Activated CD4-positive, alpha-beta T cell treated with anti-CD3 and anti-CD28 coated beads for 48 hours (primary cell): ENCODE measurements at regions not wholly inside any gene's neighbourhood (a gene's known extent, or its start where the extent isn't known, plus 50 kb on each side); places are given as distances from the start of the nearest gene placed in this dataset.

ENCODE experiments used
- DNase-seq: peaks from one replicate; pipeline ENCODE4 v3.0.0-alpha.2; 2020

DNA sequence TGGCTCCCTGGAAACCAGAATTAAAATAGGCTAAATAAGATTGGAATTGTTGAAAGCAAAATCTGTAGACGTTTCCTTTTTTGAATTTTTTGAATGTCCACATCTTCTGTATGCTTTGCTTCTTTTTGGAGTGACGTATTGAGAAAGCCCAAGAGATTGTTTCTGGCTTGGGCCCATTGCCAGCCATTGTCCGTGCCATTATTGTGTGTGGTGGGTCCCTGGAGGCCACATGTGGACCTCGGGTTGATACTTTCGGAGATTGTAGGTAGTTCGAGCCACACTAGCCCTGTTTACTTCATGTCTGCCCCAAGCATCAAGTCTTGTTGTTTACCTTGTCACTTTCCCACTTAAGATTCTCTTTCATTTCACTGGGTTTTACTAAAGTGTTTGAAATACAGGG is 106.0 kb downstream of the PALM2AKAP2 start:
- DNase-seq = no peak

DNA sequence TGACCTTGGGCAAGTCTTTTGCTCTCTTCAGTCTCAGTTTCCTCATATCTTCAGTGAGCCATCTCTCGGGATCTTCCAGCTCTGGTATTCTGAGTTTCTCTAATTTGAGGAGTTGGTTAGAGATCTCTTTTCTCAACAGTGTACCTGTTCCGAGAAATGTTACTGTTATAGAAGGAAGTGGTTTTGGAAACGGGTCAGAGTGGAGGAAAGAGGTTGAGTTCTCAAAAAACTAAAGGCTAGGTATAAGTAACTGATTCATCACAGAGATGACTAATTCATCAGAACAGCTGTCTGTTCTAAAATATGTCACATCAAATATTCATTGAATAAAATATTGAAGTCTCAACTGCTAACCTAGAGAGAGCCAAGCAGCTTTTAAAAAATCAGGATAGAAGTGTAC is 106.6 kb downstream of the PALM2AKAP2 start:
- no peak for DNase-seq

DNA sequence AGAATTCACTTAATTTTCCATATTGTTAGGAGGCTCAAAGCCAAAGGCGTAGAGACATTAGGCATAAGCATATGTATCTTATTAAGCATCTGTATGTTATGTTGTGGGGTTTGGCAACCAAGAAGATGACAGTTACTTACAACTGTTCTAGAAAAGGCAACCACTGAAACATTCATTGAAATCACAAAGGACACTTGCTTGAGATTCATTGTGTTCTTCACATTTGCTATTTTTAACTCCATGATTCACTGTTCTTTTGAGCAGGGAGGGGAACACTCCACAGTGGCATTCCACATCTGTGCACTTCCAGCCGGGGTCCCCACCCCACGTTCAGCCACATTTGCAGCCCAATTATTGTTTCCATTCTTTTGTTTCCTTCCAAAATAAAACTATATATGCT is 107.1 kb downstream of the PALM2AKAP2 start:
- DNase-seq = no peak

DNA sequence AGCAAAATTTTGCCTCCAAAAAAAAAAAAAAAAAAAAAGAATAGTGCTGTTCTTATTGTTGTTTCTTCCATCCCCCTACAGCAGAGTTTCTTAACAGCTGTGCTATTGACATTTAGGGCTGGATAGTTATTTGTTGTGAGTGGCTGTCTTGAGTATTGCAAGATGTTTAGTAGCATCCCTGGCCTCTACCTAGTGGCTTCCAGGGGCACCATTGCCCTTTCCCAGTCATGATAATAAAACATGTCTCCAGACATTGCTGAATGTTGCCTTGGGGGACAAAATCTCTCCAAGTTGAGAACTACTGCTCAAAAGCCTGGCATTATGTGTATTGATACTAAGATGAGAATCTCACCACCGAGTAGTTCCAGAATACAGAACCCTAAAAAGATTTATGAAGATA is 108.7 kb downstream of the PALM2AKAP2 start:
- DNase-seq = no peak

DNA sequence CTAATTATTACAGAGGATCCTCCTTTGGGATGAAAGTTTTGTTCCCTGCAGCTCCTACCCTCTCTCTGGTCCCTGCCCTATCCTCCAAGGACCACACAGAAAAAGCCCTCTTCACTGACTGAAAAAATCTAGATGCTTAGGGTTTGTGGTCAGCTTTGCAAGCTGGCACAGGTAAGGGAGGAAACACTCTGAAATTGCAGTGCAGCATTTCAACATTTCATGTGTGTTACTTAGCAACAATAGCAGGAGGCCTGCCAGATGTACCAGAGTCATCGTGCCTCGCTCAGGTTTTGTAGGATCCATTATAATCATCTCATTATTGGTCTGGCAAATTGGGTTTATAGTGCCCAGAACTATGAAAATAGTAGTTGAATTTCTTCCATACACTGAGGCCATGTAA is 109.5 kb downstream of the PALM2AKAP2 start:
- no peak for DNase-seq

DNA sequence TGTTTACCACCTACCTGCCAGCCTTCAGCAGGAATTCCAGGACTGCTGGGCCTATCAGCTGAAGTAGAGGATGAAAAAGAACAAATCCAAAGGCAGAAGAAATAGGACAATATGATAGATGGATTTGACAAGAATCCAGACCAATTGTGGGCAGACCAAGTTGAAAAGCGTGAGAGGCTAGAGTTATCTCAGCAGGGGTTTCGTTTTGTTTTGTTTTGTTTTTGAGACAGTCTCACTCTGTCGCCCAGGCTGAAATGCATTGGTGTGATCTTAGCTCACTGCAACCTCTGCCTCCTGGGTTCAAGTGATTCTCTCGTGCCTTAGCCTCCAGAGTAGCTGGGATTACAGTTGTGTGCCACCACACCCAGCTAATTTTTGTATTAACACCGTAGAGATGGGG is 113.2 kb downstream of the PALM2AKAP2 start:
- DNase-seq = no peak

DNA sequence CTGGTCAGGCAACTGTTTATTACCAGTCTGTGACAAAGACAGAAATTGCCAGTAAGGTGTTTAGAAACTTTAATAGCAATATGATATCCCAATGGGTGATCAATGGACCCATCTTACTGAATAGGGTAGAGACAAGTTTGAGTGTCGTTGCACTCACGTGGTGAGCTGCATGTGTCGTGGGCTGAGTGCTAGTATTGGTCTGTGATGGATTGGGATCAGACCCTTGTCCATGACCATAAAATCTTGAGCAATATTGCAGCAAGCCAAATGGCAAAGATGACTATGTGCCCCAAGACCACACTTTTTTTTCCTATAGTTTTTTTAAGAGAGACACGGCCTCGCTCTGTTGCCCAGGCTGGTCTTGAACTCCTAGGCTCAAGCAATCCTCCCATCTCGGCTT is 114.5 kb downstream of the PALM2AKAP2 start:
- peak; percentile 52 for DNase-seq

DNA sequence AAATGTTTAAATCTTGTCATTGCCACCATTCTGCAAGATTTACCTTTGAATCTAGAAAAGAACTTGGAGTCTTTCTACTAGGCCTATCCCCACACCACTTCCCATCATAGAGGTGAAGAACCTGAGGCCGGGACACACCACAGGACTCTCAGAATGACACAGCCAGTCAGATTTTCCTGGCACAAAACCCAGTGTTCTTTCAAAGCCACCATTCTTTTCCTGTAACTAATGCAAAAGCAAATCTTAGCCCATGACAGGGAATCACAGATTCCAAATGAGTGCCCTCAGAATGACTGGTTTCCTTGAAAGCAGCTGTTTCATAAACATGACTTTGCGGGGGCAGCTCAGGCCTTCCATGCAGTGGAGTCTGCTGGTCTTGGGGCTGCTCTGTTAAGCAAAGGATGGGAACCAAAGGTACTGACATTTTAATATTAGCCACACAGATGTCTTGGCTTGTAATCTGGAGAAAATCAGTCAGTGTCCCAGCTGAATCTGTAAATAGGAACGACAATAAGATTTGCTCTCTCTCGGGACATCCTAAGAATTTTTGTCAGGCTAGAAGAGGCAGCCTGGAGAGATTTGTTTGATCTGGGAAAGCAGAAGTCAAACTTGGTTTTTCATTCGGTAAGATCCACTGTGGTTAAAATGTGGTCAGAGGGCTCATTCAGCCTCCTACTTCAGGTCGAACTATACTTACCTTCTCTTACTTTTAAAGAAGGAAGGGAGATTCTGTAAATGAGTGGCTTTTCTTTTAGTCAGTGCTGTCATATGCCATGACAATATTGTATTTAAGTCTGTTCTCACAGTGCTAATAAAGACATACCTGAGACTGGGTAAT is 115.1 kb downstream of the PALM2AKAP2 start:
- peak; percentile 78 for DNase-seq

DNA sequence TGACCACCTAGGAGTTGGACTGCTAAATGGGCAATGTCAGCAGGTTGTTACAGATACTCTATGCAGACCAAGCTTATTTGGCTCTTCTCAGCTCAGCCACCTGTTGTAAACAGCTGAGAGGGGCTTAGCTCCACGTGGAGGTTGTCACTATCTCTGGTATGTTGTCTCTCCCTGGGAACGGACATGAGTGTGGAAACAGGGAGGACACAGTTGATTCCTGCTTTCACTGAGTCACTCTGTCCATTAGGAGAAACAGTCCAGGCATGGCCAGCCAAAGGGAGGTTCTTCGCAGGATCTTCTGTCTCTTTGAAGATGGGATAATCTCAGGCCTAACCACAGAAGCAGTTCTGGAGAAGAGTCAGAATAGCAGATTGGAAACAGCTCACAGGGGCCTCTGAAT is 121.2 kb downstream of the PALM2AKAP2 start:
- DNase-seq = no peak

DNA sequence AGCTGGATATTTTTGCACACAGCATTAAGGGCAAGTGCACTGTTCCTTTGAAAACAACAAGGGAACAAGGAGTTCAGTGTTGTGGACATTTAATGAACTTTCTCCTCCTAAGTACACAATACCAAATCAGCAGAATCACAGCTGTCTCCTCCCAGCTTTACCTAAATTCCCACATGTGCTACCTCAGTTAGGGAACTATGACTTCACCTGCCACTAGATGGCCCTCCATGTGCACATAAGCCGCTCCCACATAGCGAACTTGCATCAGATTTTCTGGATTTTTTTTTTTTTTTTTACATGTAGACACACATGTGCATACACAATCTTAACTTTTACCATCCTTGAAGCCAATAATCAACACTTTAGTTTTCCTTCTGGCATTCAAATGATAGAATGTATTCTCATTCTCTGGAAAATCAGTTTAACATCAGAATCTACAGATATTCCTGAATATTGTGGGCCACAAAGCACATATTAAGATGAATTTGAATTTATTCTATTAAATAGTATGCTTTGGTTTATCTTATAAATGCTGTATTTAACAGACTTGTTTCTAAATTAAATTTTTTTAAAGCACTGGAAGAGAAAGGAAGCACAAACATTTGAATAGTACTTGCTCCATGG is 123.6 kb downstream of the PALM2AKAP2 start:
- DNase-seq = peak; percentile 73

DNA sequence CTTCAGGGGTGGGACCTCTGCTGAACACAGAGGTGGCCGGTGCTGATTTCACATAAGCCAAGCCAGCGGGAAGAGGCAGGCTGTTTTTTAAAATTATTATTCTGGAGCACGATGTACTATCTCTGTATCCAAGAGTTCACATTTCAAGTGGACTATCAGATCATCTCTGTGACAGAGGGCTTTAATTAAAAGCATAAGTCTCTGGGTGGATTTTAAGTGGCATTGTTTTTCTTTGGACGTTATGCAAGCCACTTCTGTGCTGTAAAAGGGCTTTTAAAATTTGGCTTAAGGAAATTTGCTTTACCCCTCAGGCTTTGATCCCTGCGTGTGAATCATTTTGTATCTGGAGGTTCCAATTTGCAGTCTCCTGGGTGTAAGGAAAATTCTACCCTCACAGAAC is 124.7 kb downstream of the PALM2AKAP2 start:
- DNase-seq = no peak

DNA sequence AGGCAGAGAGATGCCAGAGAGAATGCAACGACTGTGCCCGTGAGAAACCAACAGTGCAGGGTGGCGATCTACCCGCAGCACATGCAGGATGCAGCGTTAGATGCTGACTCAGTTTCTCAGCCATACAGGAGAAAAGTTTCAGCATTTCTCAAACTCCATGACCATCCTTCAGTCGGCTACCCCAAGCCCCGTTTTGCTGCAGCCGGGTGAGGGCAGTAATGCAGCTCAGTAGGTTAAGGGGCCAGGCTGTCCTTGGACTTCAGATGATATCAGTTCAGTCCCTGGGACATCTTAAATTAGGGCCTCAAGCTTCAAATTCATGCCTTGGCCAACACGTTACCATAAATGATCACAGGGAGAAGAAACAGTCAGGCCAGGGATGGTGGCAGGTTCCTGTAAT is 125.5 kb downstream of the PALM2AKAP2 start:
- DNase-seq = no peak

DNA sequence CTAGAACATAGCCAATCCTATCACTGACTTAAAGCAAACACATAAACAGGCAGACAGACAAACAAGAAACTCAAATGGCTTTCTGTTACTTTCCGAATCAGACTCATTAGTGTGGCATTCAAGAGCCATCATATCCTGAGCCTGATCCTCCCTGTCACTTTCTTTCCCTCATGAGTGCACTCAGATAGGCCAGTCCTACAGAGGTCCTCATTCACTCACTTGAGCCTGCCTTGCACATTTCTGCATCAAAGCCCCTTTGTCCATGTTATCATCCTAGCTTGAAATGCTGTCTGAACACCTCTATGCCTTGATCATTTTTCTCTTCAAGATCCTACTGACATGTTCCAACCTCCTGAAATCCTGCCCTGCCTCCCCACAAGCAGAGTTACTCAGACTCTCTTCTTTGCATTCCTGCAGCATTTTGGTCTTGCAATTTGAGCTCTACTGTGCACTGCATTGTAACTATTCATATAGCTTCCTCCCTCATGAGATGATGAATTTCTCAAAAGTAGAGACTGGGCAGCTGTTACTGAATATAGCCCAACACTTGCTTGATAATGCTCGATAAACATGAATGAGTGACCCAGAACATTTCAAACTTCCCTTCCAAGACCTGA is 126.9 kb downstream of the PALM2AKAP2 start:
- DNase-seq = no peak

DNA sequence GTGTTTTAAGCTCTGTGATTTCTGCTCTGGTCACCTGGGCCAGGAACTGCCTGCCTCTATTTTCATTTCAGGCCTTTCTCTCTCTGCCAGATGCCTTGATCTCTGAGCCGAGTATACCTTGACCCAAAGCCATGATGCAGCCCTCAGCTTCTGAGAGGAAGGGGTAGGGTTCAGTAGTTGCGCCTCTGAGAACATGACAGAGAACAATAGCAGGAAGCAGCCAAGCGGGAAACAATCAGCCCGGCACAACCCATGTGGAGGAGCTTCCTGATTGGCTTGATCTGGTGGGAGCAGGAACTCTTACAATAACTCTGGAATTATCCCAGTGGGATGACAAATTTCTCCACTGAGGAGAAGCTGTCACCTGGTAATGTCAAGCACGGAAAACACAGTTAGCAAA is 127.4 kb downstream of the PALM2AKAP2 start:
- no peak for DNase-seq

DNA sequence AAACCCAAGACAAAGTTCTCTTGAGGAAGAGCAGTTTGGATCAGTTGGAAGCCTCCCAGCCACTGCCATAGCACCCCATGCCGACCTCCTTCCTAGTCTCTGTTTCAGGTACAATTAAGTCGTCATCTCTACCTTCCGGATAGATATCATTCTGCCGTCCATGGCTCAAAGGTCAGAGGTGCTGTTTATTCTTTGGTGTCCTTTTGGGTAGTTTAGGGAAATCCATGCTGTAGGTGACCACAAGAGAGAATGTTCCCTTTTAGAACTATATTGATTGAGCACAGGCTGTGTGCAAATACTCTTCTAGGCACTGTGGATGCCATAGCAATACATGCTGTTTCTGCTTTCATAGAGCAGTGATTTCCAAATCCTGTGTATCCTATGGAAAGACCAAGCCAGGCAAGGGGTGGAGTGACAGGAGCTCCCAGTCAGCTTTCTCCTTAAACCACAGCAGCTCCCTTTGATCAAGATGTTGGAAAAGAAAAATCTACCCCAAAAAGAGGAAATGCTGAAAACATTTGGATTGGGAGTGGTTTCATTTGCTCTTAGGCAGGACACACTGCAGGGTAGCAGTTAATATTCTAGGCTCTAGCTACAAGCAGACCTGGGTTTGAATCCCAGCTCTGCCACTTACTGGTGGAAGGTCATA is 127.9 kb downstream of the PALM2AKAP2 start:
- no peak for DNase-seq

DNA sequence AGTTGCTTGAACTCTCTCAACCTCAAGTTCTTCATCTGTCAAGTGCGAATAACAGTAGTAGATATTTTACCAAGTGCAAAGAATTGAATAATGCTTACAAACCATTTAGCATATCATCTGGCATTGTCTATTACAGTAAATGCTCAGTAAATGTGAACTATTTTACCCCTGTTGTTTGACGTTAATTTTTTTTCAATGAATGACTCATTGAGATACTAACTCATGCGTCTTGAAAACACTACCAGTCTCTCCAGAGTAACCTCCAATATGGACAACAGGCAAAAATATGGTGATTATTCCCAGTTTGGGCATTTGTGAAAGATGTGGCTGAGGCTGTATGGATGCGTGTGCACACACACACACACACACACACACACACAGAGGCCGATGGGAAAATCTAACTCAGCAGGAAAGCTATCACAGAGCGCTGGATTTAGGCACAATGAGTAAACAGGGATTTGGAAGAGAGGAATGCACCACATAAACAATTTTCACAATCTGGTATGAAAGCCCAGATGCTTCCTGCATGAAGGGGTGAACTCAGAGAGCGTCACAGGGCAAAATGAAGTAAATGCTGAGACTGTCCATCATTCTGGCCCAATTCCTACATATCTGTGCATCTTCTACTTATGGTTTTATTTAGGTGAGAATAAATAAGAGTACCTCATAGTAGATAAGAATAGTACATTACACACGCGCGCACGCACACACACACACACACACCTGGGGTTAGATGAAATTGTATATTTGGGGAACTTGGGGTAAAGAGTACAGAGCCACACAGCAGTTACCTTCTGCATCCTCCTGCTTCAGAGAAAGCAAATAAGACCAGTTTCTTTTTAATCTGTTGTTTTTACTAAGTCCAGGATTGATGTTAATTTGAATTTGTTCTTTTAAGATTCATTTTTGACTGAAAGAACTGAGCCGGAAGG is 128.7 kb downstream of the PALM2AKAP2 start:
- DNase-seq = no peak

DNA sequence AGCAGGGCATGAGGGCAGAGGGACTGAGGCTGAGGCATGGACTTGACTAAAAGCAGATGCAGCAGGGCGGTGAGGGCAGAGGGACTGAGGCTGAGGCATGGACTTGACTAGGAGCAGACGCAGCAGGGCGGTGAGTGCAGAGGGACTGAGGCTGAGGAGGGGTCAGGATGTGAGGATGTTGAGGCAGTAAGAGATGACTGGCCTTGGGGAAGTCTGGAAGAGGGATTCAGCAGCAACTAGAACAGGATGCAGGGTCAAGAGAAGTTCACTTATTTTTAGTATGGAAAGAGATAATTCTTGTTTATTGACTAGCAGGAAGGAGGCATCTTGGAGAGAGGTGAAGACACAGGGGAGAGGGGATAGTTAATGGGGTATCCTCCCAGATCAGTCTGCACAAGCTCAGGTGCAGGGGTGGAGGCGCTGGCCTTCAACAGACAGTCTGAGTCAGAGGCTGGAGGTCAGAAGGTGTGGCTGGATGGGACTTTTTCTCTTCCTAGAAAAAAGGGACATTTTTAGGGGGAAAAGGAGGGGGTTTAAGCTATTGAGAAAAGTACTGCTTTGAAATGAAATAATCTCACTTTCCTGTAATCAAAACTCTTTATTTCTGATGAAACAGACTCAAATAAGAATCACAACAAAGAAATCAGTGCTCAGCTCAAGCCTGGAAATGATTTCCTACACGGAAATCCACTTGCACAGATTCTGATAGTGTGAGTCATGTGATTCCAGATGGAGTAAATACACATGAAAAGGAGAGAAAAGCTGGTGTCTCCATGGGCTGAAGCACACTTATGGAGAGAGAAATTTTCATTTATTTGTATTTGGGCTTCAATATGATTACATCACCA is 130.9 kb downstream of the PALM2AKAP2 start:
- no peak for DNase-seq

DNA sequence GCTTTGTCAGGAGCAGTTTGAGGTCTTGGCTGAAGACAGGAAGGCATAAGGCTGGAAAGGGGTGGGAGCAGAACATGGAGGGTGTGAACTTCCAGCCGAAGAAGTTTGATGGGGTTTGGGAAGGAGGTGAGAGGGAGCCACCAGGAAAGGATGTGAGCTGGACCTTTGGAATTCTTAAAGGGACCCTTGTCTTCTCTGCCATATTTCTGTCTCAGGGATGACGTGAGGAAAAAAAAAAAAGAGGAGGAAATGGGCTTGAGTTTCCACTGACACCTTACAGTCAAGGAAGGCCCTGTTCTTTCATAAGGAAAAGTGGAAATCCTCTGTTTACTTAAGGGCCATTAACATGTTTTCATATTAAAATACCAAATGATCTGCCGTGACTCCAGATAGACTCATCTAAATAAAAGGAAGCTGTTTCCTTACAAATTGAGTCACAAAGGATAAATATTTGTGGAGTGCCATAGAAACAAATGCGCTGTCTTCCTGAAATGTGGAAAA is 132.1 kb downstream of the PALM2AKAP2 start:
- DNase-seq = no peak

DNA sequence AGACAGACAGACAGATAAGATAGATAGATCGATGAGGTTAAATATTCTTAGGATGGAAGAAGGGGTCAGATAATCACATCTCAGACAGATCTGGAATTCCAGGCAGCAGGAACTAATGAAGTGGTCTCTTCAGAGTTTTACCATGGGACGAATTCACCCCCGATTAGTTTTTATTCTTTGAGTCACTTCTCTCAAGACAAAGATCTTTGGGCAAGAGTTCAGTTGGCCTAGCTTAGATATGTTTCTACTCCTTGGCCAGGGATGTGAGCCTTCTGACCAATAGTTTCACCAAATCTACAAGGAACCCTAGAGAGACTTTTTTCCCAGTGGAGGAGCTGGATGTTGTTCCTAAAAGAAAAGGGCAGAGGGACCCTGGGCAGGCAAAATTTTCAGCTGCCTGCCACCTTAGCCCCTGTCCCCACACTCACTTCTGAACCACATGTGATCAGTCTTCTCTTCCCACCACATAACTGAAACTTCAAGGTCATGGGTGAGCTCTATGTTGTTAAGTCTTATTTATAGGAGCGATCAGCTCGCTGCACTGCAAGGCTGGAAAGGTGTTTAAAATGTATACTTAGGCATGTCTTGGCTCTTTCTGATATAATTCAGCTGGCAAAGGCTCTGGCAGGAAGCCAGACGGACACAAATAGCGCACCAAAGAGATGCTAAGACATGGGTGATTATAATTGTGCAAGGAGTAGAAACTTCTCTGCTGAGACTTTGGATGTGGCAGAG is 132.9 kb downstream of the PALM2AKAP2 start:
- DNase-seq = no peak

DNA sequence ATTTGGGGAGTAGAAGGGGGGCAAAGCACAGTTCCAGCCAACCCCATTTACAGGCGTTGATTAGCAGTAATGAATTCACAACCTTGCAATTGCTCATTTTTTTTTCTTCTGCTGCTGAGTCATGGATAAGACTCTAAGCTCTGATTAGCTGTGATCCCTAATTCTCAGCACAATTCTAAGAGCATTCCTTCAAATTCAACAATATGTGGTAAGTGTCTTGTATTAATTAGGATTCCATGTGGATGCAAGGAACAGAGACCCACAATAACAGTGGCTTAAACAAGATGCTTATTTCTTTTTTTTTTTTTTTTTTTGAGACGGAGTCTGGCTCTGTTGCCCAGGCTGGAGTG is 133.4 kb downstream of the PALM2AKAP2 start:
- DNase-seq = no peak
